ENCODE measurements at regions not wholly inside any gene's neighbourhood (a gene's known extent, or its start where the extent isn't known, plus 50 kb on each side); places are given as distances from the start of the nearest gene placed in this dataset.

DNA sequence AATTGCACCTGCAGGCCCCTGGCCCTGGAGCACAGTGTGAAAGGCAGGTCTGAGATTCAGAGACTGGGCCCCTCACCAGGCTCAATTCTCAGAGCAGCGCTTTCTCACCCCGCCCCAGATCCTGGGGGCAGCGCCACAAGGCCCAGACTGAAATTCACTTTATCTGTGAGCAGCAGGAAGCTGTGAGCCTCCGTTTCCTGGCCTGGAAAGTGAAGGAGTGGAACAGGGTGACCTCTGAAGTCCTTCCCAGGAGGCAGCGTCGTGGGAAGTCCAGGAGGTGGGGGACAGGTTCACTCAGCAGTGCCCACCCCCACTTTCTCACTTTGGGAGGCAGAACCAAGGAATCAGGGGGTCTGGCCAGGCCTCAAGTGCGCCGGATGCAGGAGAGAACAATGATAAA, 235.4 kb downstream of the NDUFA10 start:
- TF ChIP-seq POLR2A (IDR thresholded peaks at IDR 0.05; ENCODE audit: low read depth, low read length) (no peak), JUNB (IDR thresholded peaks at IDR 0.05) (no peak), ZZZ3 (IDR thresholded peaks at IDR 0.05; ENCODE audit: control insufficient read depth, insufficient read length, low read depth) (no peak), GABPA (IDR thresholded peaks at IDR 0.05; ENCODE audit: low read depth) (no peak), SUPT20H (IDR thresholded peaks at IDR 0.05; ENCODE audit: borderline replicate concordance, control insufficient read depth, low read depth, low read length) (no peak), BCL11A (IDR thresholded peaks at IDR 0.05; ENCODE audit: low read depth, low read length) (no peak), CREM (IDR thresholded peaks at IDR 0.05; ENCODE audit: low read depth) (no peak)
- TF ChIP-seq, protein P1, sequence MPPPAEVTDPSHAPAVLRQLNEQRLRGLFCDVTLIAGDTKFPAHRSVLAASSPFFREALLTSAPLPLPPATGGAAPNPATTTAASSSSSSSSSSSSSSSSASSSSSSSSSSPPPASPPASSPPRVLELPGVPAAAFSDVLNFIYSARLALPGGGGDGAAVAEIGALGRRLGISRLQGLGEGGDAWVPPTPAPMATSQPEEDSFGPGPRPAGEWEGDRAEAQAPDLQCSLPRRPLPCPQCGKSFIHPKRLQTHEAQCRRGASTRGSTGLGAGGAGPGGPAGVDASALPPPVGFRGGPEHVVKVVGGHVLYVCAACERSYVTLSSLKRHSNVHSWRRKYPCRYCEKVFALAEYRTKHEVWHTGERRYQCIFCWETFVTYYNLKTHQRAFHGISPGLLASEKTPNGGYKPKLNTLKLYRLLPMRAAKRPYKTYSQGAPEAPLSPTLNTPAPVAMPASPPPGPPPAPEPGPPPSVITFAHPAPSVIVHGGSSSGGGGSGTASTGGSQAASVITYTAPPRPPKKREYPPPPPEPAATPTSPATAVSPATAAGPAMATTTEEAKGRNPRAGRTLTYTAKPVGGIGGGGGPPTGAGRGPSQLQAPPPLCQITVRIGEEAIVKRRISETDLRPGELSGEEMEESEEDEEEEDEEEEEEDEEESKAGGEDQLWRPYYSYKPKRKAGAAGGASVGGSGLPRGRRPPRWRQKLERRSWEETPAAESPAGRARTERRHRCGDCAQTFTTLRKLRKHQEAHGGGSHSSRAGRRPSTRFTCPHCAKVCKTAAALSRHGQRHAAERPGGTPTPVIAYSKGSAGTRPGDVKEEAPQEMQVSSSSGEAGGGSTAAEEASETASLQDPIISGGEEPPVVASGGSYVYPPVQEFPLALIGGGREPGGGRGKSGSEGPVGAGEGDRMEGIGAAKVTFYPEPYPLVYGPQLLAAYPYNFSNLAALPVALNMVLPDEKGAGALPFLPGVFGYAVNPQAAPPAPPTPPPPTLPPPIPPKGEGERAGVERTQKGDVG (CRISPR knock-in tag; IDR thresholded peaks at IDR 0.05): no peak
- TF ChIP-seq, protein P2, sequence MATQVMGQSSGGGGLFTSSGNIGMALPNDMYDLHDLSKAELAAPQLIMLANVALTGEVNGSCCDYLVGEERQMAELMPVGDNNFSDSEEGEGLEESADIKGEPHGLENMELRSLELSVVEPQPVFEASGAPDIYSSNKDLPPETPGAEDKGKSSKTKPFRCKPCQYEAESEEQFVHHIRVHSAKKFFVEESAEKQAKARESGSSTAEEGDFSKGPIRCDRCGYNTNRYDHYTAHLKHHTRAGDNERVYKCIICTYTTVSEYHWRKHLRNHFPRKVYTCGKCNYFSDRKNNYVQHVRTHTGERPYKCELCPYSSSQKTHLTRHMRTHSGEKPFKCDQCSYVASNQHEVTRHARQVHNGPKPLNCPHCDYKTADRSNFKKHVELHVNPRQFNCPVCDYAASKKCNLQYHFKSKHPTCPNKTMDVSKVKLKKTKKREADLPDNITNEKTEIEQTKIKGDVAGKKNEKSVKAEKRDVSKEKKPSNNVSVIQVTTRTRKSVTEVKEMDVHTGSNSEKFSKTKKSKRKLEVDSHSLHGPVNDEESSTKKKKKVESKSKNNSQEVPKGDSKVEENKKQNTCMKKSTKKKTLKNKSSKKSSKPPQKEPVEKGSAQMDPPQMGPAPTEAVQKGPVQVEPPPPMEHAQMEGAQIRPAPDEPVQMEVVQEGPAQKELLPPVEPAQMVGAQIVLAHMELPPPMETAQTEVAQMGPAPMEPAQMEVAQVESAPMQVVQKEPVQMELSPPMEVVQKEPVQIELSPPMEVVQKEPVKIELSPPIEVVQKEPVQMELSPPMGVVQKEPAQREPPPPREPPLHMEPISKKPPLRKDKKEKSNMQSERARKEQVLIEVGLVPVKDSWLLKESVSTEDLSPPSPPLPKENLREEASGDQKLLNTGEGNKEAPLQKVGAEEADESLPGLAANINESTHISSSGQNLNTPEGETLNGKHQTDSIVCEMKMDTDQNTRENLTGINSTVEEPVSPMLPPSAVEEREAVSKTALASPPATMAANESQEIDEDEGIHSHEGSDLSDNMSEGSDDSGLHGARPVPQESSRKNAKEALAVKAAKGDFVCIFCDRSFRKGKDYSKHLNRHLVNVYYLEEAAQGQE (IDR thresholded peaks at IDR 0.05; ENCODE audit: low read depth, low read length): no peak
- TF ChIP-seq, protein P3, sequence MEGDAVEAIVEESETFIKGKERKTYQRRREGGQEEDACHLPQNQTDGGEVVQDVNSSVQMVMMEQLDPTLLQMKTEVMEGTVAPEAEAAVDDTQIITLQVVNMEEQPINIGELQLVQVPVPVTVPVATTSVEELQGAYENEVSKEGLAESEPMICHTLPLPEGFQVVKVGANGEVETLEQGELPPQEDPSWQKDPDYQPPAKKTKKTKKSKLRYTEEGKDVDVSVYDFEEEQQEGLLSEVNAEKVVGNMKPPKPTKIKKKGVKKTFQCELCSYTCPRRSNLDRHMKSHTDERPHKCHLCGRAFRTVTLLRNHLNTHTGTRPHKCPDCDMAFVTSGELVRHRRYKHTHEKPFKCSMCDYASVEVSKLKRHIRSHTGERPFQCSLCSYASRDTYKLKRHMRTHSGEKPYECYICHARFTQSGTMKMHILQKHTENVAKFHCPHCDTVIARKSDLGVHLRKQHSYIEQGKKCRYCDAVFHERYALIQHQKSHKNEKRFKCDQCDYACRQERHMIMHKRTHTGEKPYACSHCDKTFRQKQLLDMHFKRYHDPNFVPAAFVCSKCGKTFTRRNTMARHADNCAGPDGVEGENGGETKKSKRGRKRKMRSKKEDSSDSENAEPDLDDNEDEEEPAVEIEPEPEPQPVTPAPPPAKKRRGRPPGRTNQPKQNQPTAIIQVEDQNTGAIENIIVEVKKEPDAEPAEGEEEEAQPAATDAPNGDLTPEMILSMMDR (IDR thresholded peaks at IDR 0.05 in 2 of 3, conservative IDR thresholded peaks at IDR 0.05 in 1 of 3; ENCODE audit: control insufficient read depth in 2 of 3, extremely low read depth in 1 of 3, insufficient read depth in 1 of 3, low read depth in 3 of 3, low read length in 3 of 3): no peak

All from GM12878 (cell line).